Ovary (tissue), 7 donors: ENCODE measurements at regions not wholly inside any gene's neighbourhood (a gene's known extent, or its start where the extent isn't known, plus 50 kb on each side); places are given as distances from the start of the nearest gene placed in this dataset.
A peak's percentile ranks its signal among the peaks of the same experiment; 100 is the strongest.

ENCODE experiments used
- DNase-seq, 5 donors: peaks; one replicate each; pipeline ENCODE4 v3.0.0-alpha.2; 2019 to 2020
- H3K27ac ChIP-seq, 2 donors: fragments of 200-600 bp; one replicate each; pipeline versions ENCODE4 v1.5.1 to v1.8.0; 2019 to 2022
- H3K27me3 ChIP-seq: fragments of 200-600 bp; one replicate; pipeline ENCODE4 v1.8.0; 2022
- H3K36me3 ChIP-seq: fragments of 200-600 bp; sonication (generic); one replicate; pipeline ENCODE4 v1.5.1; 2019
- H3K4me1 ChIP-seq: one replicate; pipeline ENCODE4 v1.8.1; 2013; ENCODE audit warnings: mild to moderate bottlenecking, moderate library complexity; ENCODE audit not compliant: insufficient read depth
- H3K4me3 ChIP-seq: fragments of 200-600 bp; sonication (generic); one replicate; pipeline ENCODE4 v1.5.1; 2017
- H3K9me3 ChIP-seq, 2 donors: fragments of 200-600 bp in 1 of 2; sonication (generic) in 1 of 2; one replicate each; pipeline versions ENCODE4 v1.5.1 to v1.8.1; 2013 to 2019; ENCODE audit warnings: mild to moderate bottlenecking in 1 of 2, moderate library complexity in 1 of 2
- CTCF ChIP-seq, 3 donors: fragments of 450-650 bp in 2 of 3; fragments of 200-600 bp in 1 of 3; IDR thresholded peaks; one replicate each; pipeline versions ENCODE4 v1.5.1 to v1.8.0; 2016 to 2022; ENCODE audit warnings: antibody characterized with exemption in 3 of 3, mild to moderate bottlenecking in 1 of 3
- EP300 ChIP-seq: sonication (generic); formaldehyde crosslinking; IDR thresholded peaks from one replicate; pipeline ENCODE4 v1.6.1; 2017; ENCODE audit warnings: antibody characterized with exemption
- POLR2A ChIP-seq: fragments of 450-650 bp; IDR thresholded peaks from one replicate; pipeline ENCODE4 v1.6.1; 2017; ENCODE audit warnings: antibody characterized with exemption, mild to moderate bottlenecking, moderate library complexity
- WGBS, 3 donors: extraction: QIAGEN DNeasy Blood & Tissue Kit in 1 of 3; methylation state at CpG; one replicate each; pipeline versions ENCODE4 v1.1.5 to v1.1.7; 2013 to 2017; 5-methylcytosine and 5-hydroxymethylcytosine counted together
- intact Hi-C, 4 donors: fragments of 100-400 bp; cut with DNase I; formaldehyde crosslinking; loops; one replicate each; pipeline versions ENCODE4 v1.11.0 to v1.15.1; 2022 to 2023
- donor health status: DM: no; HTN: no; CAD: no; lungs with moderate emphysema.
- donor health status: DM: no; HTN: no; CAD: no.
- donor health status: Bipolar disorder and iron deficiency.
- donor health status: DM: no; HTN: no; CAD: no.
- donor health status: DM: yes; HTN: yes; CAD: no.

GRCh38 chr21:41641821-41642701 is 124.8 kb downstream of the RIPK4 start:
- no peaks in the 10 kb centered on the region for H3K4me1 ChIP-seq
- 27 to 28% (median 28%) methylated on average over 16 of the region's 16 CpGs for WGBS, 3 donors
- peak in 4 of 5 donors; percentile 50 to 72 (median 70) for DNase-seq

GRCh38 chr21:41641510-41641815 is 125.4 kb downstream of the RIPK4 start:
- peak in 1 of 5 donors; percentile 16 for DNase-seq
- Histone ChIP-seq H3K4me1 (no peaks in the 10 kb centered on the region), H3K4me3 (no peak overlapping the region), H3K36me3 (no peaks in the 10 kb centered on the region), H3K27ac (peak overlapping the region in 1 of 2 donors; percentile 68), H3K9me3 (no peaks in the 10 kb centered on the region), H3K27me3 (no peaks in the 10 kb centered on the region)
- intact Hi-C loops: no loop called here
- TF ChIP-seq CTCF (IDR thresholded peaks at IDR 0.05) (no peak), EP300 (no peak), POLR2A (no peak)
- 20 to 28% (median 28%) methylated on average over 3 of the region's 3 CpGs for WGBS, 3 donors

More at GRCh38 chr21:41641821-41642701, 124.8 kb downstream of the RIPK4 start:
- Histone ChIP-seq H3K4me3 (no peak overlapping the region), H3K27me3 (no peaks in the 10 kb centered on the region), H3K27ac (peak overlapping the region; percentile 38 to 68), H3K9me3 (no peaks in the 10 kb centered on the region), H3K36me3 (no peaks in the 10 kb centered on the region)
- TF ChIP-seq CTCF (IDR thresholded peaks at IDR 0.05) (no peak), EP300 (no peak), POLR2A (no peak)
- intact Hi-C loops: no loop called here

- no peaks in the 10 kb centered on the region for H3K36me3 ChIP-seq
- no peaks in the 10 kb centered on the region for H3K9me3 ChIP-seq
- no peak overlapping the region for H3K4me3 ChIP-seq
- intact Hi-C loops: no loop called here
- no peak for TF ChIP-seq POLR2A
- TF ChIP-seq EP300: no peak
- no peaks in the 10 kb centered on the region for H3K27me3 ChIP-seq
- H3K27ac ChIP-seq: no peak overlapping the region
- 49 to 50% (median 49%) methylated on average over 6 of the region's 6 CpGs for WGBS, 3 donors
- peak in 1 of 5 donors; percentile 32 for DNase-seq
- H3K4me1 ChIP-seq: no peaks in the 10 kb centered on the region
Measured at GRCh38 chr21:41640748-41641509, 125.9 kb downstream of the RIPK4 start.

GRCh38 chr21:41639766-41640165 is 127.1 kb downstream of the RIPK4 start:
- no peak for DNase-seq
- H3K4me3 ChIP-seq: no peak overlapping the region
- H3K9me3 ChIP-seq: no peaks in the 10 kb centered on the region
- TF ChIP-seq CTCF (IDR thresholded peaks at IDR 0.05): no peak
- TF ChIP-seq POLR2A: no peak
- H3K36me3 ChIP-seq: no peaks in the 10 kb centered on the region
- intact Hi-C loops: no loop called here
- no peaks in the 10 kb centered on the region for H3K27me3 ChIP-seq
- H3K4me1 ChIP-seq: no peaks in the 10 kb centered on the region
- WGBS, 3 donors: 95 to 97% (median 97%) methylated on average over 5 of the region's 5 CpGs
- no peak overlapping the region for H3K27ac ChIP-seq

GRCh38 chr21:41639336-41639735 is 127.5 kb downstream of the RIPK4 start:
- H3K4me3 ChIP-seq: no peak overlapping the region
- no peak for DNase-seq
- H3K9me3 ChIP-seq: no peaks in the 10 kb centered on the region
- intact Hi-C loops: no loop called here
- H3K27me3 ChIP-seq: no peaks in the 10 kb centered on the region
- H3K36me3 ChIP-seq: no peaks in the 10 kb centered on the region
- no peak overlapping the region for H3K27ac ChIP-seq
- H3K4me1 ChIP-seq: no peaks in the 10 kb centered on the region
- 89 to 96% (median 92%) methylated on average over 9 to 10 of the region's 10 CpGs for WGBS, 3 donors
- TF ChIP-seq EP300 (no peak), CTCF (IDR thresholded peaks at IDR 0.05) (no peak), POLR2A (no peak)
